Transverse colon (tissue), 4 donors: ENCODE measurements at regions not wholly inside any gene's neighbourhood (a gene's known extent, or its start where the extent isn't known, plus 50 kb on each side); places are given as distances from the start of the nearest gene placed in this dataset.
"Not testable (repeated sequence)": the region's sequence is repeated elsewhere in the genome, so short reads cannot be mapped to it uniquely, and the experiment has no call there.

Experiments used
- DNase-seq: peaks from one replicate; pipeline ENCODE4 v3.0.0-alpha.2; 2019
- H3K27ac ChIP-seq, 4 donors: fragments of 200-600 bp; sonication (generic); 2 replicates each; pipeline ENCODE4 v1.5.1; 2016 to 2018; ENCODE audit warnings: inconsistent platforms in 4 of 4
- H3K27me3 ChIP-seq: fragments of 200-600 bp; sonication (generic); 2 replicates; pipeline ENCODE4 v1.5.1; 2017; ENCODE audit warnings: inconsistent platforms
- H3K36me3 ChIP-seq, 4 donors: fragments of 200-600 bp; sonication (generic); 2 replicates each; pipeline ENCODE4 v1.5.1; 2017 to 2019; ENCODE audit warnings: inconsistent platforms in 4 of 4
- H3K4me1 ChIP-seq, 4 donors: fragments of 200-600 bp; sonication (generic); 2 replicates each; pipeline ENCODE4 v1.5.1; 2017 to 2020; ENCODE audit warnings: inconsistent platforms in 4 of 4
- H3K4me3 ChIP-seq, 4 donors: fragments of 200-600 bp; sonication (generic); 1 replicate in 1 of 4; 2 replicates in 3 of 4; pipeline versions ENCODE4 v1.5.1 to v1.6.1; 2017 to 2019; ENCODE audit warnings: inconsistent platforms in 4 of 4
- H3K9me3 ChIP-seq, 2 donors: fragments of 200-600 bp; sonication (generic); 2 replicates each; pipeline ENCODE4 v1.5.1; 2017 to 2019; ENCODE audit warnings: inconsistent platforms in 2 of 2
- CTCF ChIP-seq, 5 experiments: fragments of 200-600 bp in 3 of 5; fragments of 450-650 bp in 2 of 5; sonication (generic) in 3 of 5; IDR thresholded peaks; 1 replicate in 2 of 5; 2 replicates in 3 of 5; pipeline ENCODE4 v1.5.1; 2016 to 2017; ENCODE audit warnings: antibody characterized with exemption in 5 of 5, inconsistent platforms in 3 of 5, mild to moderate bottlenecking in 2 of 5, moderate library complexity in 1 of 5
- EP300 ChIP-seq: sonication (generic); formaldehyde crosslinking; IDR thresholded peaks from one replicate; pipeline ENCODE4 v1.6.1; 2017; ENCODE audit warnings: antibody characterized with exemption, low read depth
- POLR2A ChIP-seq: fragments of 450-650 bp; IDR thresholded peaks from one replicate; pipeline ENCODE4 v1.6.1; 2016; ENCODE audit warnings: antibody characterized with exemption, mild to moderate bottlenecking, moderate library complexity
- POLR2AphosphoS5 ChIP-seq, 3 donors: sonication (generic); formaldehyde crosslinking; IDR thresholded peaks; one replicate each; pipeline ENCODE4 v1.6.1; 2016; ENCODE audit warnings: antibody characterized with exemption in 3 of 3
- WGBS, 2 donors: methylation state at CpG; one replicate each; pipeline ENCODE4 v1.1.5; 2018; ENCODE audit warnings: low coverage in 1 of 2; 5-methylcytosine and 5-hydroxymethylcytosine counted together
- in situ Hi-C, 4 donors: fragments of 200-750 bp; cut with MboI; loops; one replicate each; pipeline versions ENCODE4 v1.15.0 to v1.15.1; 2017; ENCODE audit warnings: low sequenced_read_pairs in 3 of 4, low pct_ligation_motif_present in 1 of 4, low pct_unique_long_range_greater_than_20kb in 1 of 4
- intact Hi-C: fragments of 100-400 bp; cut with DNase I; formaldehyde crosslinking; loops from one replicate; pipeline ENCODE4 v1.15.1; 2023; ENCODE audit warnings: low total_unique reads

GRCh38 chr3:166275024-166275390 lies 437.8 kb upstream of the BCHE start:
- Histone ChIP-seq H3K4me3 (no peak overlapping the region), H3K27me3 (no peaks in the 10 kb centered on the region), H3K4me1 (no peaks in the 10 kb centered on the region), H3K9me3 (no peaks in the 10 kb centered on the region), H3K36me3 (no peaks in the 10 kb centered on the region), H3K27ac (no peak overlapping the region)
- WGBS, 2 donors = 67 to 79% methylated on average over 1 of the region's 1 CpG
- no peak for DNase-seq
- intact Hi-C loops (no loop called here), in situ Hi-C loops (no loop called here)
- TF ChIP-seq POLR2A = no peak
- no peak for TF ChIP-seq POLR2AphosphoS5 (IDR thresholded peaks at IDR 0.05)
- no peak for TF ChIP-seq CTCF (IDR thresholded peaks at IDR 0.05)
- TF ChIP-seq EP300 = no peak

GRCh38 chr3:166274351-166275023 lies 437.3 kb upstream of the BCHE start:
- no peak for TF ChIP-seq POLR2A
- TF ChIP-seq CTCF (IDR thresholded peaks at IDR 0.05) = no peak
- TF ChIP-seq EP300 = no peak
- no peak for TF ChIP-seq POLR2AphosphoS5 (IDR thresholded peaks at IDR 0.05)
- in situ Hi-C loops (no loop called here), intact Hi-C loops (no loop called here)
- DNase-seq = no peak
- H3K4me3 ChIP-seq = no peak overlapping the region
- no peaks in the 10 kb centered on the region for H3K9me3 ChIP-seq
- no peak overlapping the region for H3K27ac ChIP-seq
- H3K4me1 ChIP-seq = no peaks in the 10 kb centered on the region
- no peaks in the 10 kb centered on the region for H3K36me3 ChIP-seq
- WGBS, 2 donors = 51 to 55% methylated on average over 4 of the region's 4 CpGs
- no peaks in the 10 kb centered on the region for H3K27me3 ChIP-seq

- H3K36me3 ChIP-seq = no peaks in the 10 kb centered on the region
- intact Hi-C loops = no loop called here
- TF ChIP-seq EP300 (no peak), POLR2A (no peak), POLR2AphosphoS5 (IDR thresholded peaks at IDR 0.05) (no peak)
- H3K4me3 ChIP-seq = no peak overlapping the region
- H3K4me1 ChIP-seq = no peaks in the 10 kb centered on the region
- in situ Hi-C loops = no loop called here
- no peak for DNase-seq
- 0 to 14% methylated on average over 1 of the region's 1 CpG for WGBS, 2 donors
- no peaks in the 10 kb centered on the region for H3K9me3 ChIP-seq
- H3K27ac ChIP-seq = no peak overlapping the region
- no peaks in the 10 kb centered on the region for H3K27me3 ChIP-seq
These were observed 433.2 kb upstream of the BCHE start for GRCh38 chr3:166270429-166270828.

- Histone ChIP-seq H3K27me3 (no peaks in the 10 kb centered on the region), H3K27ac (no peak overlapping the region), H3K9me3 (no peaks in the 10 kb centered on the region), H3K4me3 (no peak overlapping the region), H3K36me3 (no peaks in the 10 kb centered on the region), H3K4me1 (no peaks in the 10 kb centered on the region)
- TF ChIP-seq CTCF (IDR thresholded peaks at IDR 0.05) (no peak), EP300 (no peak), POLR2A (no peak), POLR2AphosphoS5 (IDR thresholded peaks at IDR 0.05) (no peak)
- intact Hi-C loops = no loop called here
- WGBS, 2 donors = 79 to 84% methylated on average over 3 to 4 of the region's 4 CpGs
- no peak for DNase-seq
- in situ Hi-C loops = no loop called here
These were observed 427.9 kb upstream of the BCHE start for GRCh38 chr3:166265153-166265552.

- H3K4me1 ChIP-seq = no peaks in the 10 kb centered on the region
- H3K27me3 ChIP-seq = no peaks in the 10 kb centered on the region
- WGBS, 2 donors = 69 to 74% methylated on average over 2 of the region's 2 CpGs
- intact Hi-C loops (no loop called here), in situ Hi-C loops (no loop called here)
- H3K27ac ChIP-seq = no peak overlapping the region
- no peak overlapping the region for H3K4me3 ChIP-seq
- TF ChIP-seq CTCF (IDR thresholded peaks at IDR 0.05) (no peak), POLR2AphosphoS5 (IDR thresholded peaks at IDR 0.05) (no peak), POLR2A (no peak), EP300 (no peak)
- no peak for DNase-seq
- H3K36me3 ChIP-seq = no peaks in the 10 kb centered on the region
- H3K9me3 ChIP-seq = no peaks in the 10 kb centered on the region
These were observed 426.2 kb upstream of the BCHE start for GRCh38 chr3:166263460-166263859.

- H3K4me3 ChIP-seq, H3K27ac ChIP-seq, H3K9me3 ChIP-seq, DNase-seq, H3K4me1 ChIP-seq, H3K27me3 ChIP-seq, in situ Hi-C loops, H3K36me3 ChIP-seq, intact Hi-C loops: not testable (repeated sequence)
- WGBS, 2 donors = 94% methylated on average over 20 of the region's 41 CpGs; no CpG with 5 or more reads in 1 of the 2 donors
These were observed 421.1 kb upstream of the BCHE start for GRCh38 chr3:166258293-166258850.
